ENCODE measurements at regions not wholly inside any gene's neighbourhood (a gene's known extent, or its start where the extent isn't known, plus 50 kb on each side); places are given as distances from the start of the nearest gene placed in this dataset.

- TF ChIP-seq MAX (IDR thresholded peaks at IDR 0.05) (no peak), FOXA1 (IDR thresholded peaks at IDR 0.05) (no peak), HNF4G (IDR thresholded peaks at IDR 0.05) (no peak), ATF3 (IDR thresholded peaks at IDR 0.05) (no peak), HNF4A (conservative IDR thresholded peaks at IDR 0.05) (no peak), FOXA2 (IDR thresholded peaks at IDR 0.05) (no peak), TAF1 (conservative IDR thresholded peaks at IDR 0.05) (no peak), RAD21 (IDR thresholded peaks at IDR 0.05) (no peak), RXRA (IDR thresholded peaks at IDR 0.05) (no peak), REST (IDR thresholded peaks at IDR 0.05) (no peak), SP1 (IDR thresholded peaks at IDR 0.05) (no peak)
- WGBS: 98% methylated on average over 1 of the region's 1 CpG
- Histone ChIP-seq H3K9ac (ENCODE audit: low read depth in 1 of 2, low read length in 2 of 2) (no peak overlapping the region), H3K27ac (ENCODE audit: low read depth in 1 of 2, low read length in 2 of 2) (no peak overlapping the region), H3K27me3 (ENCODE audit: control insufficient read depth in 4 of 4, insufficient read depth in 4 of 4, low read length in 3 of 4) (no peaks in the 10 kb centered on the region), H3K9me3 (ENCODE audit: control insufficient read depth in 4 of 4, low read length in 3 of 4) (no peaks in the 10 kb centered on the region), H3K36me3 (ENCODE audit: control insufficient read depth in 4 of 4, insufficient read depth in 3 of 4, low read depth in 1 of 4, low read length in 3 of 4) (no peaks in the 10 kb centered on the region), H3K4me1 (ENCODE audit: control insufficient read depth in 4 of 4, insufficient read depth in 4 of 4, low read length in 3 of 4) (peaks cover 0 to 3% (median 1%) of the 10 kb centered on the region in 4 donors), H3K4me3 (ENCODE audit: low read depth in 1 of 3, low read length in 3 of 3) (no peak overlapping the region)
- DNase-seq (ENCODE audit: low spot score): no peak
These were observed 150.3 kb downstream of the C16orf95 start for GRCh38 chr16:87166934-87167333.

GRCh38 chr16:87169509-87169995 lies 147.6 kb downstream of the C16orf95 start:
- Histone ChIP-seq H3K27me3 (ENCODE audit: control insufficient read depth in 4 of 4, insufficient read depth in 4 of 4, low read length in 3 of 4) (no peaks in the 10 kb centered on the region), H3K36me3 (ENCODE audit: control insufficient read depth in 4 of 4, insufficient read depth in 3 of 4, low read depth in 1 of 4, low read length in 3 of 4) (no peaks in the 10 kb centered on the region), H3K4me1 (ENCODE audit: control insufficient read depth in 4 of 4, insufficient read depth in 4 of 4, low read length in 3 of 4) (peaks cover 0 to 3% (median 1%) of the 10 kb centered on the region in 4 donors), H3K9me3 (ENCODE audit: control insufficient read depth in 4 of 4, low read length in 3 of 4) (no peaks in the 10 kb centered on the region), H3K4me3 (ENCODE audit: low read depth in 1 of 3, low read length in 3 of 3) (no peak overlapping the region), H3K27ac (ENCODE audit: low read depth in 1 of 2, low read length in 2 of 2) (peak overlapping the region in 1 of 2 donors; percentile 22), H3K9ac (ENCODE audit: low read depth in 1 of 2, low read length in 2 of 2) (no peak overlapping the region)
- WGBS: 29% methylated on average over 14 of the region's 14 CpGs
- peak; percentile 55 for TF ChIP-seq HNF4G (IDR thresholded peaks at IDR 0.05)
- TF ChIP-seq RAD21 (IDR thresholded peaks at IDR 0.05): peak; percentile 37 to 42
- TF ChIP-seq GABPA (IDR thresholded peaks at IDR 0.05 in 1 of 2, conservative IDR thresholded peaks at IDR 0.05 in 1 of 2): peak in 1 of 2 donors; percentile 52
- TF ChIP-seq RXRA (IDR thresholded peaks at IDR 0.05): peak; percentile 64 to 94
- TF ChIP-seq NR2F2 (IDR thresholded peaks at IDR 0.05): peak; percentile 34
- TF ChIP-seq REST (IDR thresholded peaks at IDR 0.05): peak; percentile 55
- peak; percentile 89 for TF ChIP-seq MAX (IDR thresholded peaks at IDR 0.05)
- peak; percentile 88 for TF ChIP-seq YY1 (IDR thresholded peaks at IDR 0.05)
- peak; percentile 92 to 95 for TF ChIP-seq HNF4A (conservative IDR thresholded peaks at IDR 0.05)
- peak; percentile 92 for TF ChIP-seq ZBTB33 (IDR thresholded peaks at IDR 0.05)
- TF ChIP-seq SP1 (IDR thresholded peaks at IDR 0.05): peak; percentile 68
- TF ChIP-seq ATF3 (IDR thresholded peaks at IDR 0.05): peak; percentile 82
- peak; percentile 86 for TF ChIP-seq FOXA1 (IDR thresholded peaks at IDR 0.05)
- TF ChIP-seq FOXA2 (IDR thresholded peaks at IDR 0.05): peak; percentile 94
- TF ChIP-seq JUND (IDR thresholded peaks at IDR 0.05): peak in 1 of 2 donors; percentile 81
- TF ChIP-seq CTCF (IDR thresholded peaks at IDR 0.05; ENCODE audit: low read depth, low read length, missing input control): no peak
- TF ChIP-seq EGR1 (IDR thresholded peaks at IDR 0.05; ENCODE audit: low read depth in 2 of 2): peak in 1 of 2 donors; percentile 54
- TF ChIP-seq TAF1 (conservative IDR thresholded peaks at IDR 0.05): no peak
- no peak for DNase-seq (ENCODE audit: low spot score)

Data from liver (tissue), 8 donors.